ENCODE measurements at regions not wholly inside any gene's neighbourhood (a gene's known extent, or its start where the extent isn't known, plus 50 kb on each side); places are given as distances from the start of the nearest gene placed in this dataset.
A peak's percentile ranks its signal among the peaks of the same experiment; 100 is the strongest.

GRCh38 chr4:77375866-77376607 is 219.0 kb downstream of the CCNG2 start:
- DNase-seq, result no peak

GRCh38 chr4:77376788-77377460 is 219.9 kb downstream of the CCNG2 start:
- DNase-seq, result no peak

DNA sequence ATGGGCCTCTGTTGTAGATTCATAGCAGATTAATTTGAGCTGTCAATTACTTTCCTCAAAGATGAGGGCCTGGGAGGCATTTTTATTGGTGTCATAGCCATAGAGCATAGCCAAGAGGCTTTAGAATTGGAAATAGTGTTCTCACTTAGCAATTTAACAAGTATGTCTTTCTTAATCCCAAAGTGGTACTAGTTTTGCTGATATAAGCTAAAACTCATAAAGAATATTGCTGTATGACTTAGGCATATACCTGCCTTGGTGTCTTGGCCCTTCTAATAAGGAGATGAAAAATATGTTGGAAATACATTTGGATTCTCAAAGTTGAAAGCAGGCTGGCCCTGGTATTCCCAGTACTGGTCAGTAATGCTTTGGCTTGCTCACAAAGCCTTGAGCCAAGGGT is 221.5 kb upstream of the CXCL13 start:
- no peak for DNase-seq

DNA sequence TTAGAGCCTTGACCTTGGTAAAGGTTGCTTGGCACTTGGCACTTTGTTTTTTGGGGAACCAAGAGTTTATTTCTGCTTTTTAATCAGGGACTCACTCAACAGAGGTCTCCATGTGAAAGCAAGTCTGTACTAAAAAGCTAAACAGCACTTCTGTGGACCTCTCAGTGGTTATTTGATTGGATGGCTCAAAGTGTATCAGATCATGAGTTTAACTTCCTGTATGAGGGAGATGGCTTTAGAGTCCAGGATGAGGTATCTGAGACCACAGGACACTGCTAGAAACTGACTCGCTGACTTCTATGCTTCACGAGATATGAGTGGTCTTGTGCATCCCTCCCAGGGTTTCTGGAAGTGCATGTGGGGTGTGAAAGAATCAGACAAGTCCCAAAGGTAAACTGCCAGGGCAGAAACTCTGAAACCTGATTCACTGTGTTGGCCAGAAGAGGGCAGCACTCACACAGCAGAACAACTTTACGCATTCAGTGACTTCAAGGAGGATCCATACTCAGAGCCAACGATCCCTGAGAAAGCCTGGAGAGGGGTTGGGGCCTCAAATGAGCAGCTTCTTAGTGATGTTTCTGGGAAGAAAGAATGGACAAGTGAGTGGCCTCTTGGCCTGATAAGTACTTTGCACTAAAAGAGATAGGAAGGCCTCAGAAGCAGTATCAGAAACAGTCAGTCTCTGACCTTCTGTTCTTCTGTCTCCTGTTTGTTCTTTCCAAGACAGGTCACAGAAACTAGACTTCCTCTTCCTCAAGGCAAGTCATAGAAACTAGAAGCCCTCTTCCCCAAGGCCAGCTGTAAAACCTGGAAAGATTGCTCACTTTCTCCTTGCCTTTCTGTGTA is 220.3 kb upstream of the CXCL13 start:
- DNase-seq, result peak; percentile 18

GRCh38 chr4:77393996-77394395 is 211.6 kb upstream of the CXCL13 start:
- DNase-seq, result no peak

- DNase-seq, result no peak
Measured at GRCh38 chr4:77395481-77395880, 210.1 kb upstream of the CXCL13 start.

DNA sequence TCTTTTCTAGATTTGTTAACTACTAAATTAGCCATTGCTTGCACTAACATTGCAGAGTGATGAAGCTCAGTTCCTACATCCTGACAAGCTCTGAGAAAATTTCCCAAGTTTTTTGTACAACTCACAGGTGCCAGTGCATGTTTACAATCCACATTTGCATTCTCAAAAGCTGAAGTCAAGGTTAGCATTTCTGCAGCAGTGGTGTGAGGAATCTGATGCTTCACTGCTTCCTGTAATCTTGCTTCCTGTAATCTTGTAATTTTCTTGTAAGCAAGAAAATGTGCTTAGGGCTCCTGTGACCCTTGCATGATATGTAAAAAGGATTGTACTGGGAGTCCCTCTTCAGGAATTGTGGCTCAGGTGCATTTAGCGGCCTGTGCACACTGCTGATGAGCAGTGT is 207.4 kb upstream of the CXCL13 start:
- DNase-seq, result no peak

GRCh38 chr4:77399831-77400230 is 205.8 kb upstream of the CXCL13 start:
- no peak for DNase-seq

GRCh38 chr4:77413766-77414165 is 191.9 kb upstream of the CXCL13 start:
- no peak for DNase-seq

GRCh38 chr4:77415689-77416088 is 189.9 kb upstream of the CXCL13 start:
- DNase-seq, result no peak

DNA sequence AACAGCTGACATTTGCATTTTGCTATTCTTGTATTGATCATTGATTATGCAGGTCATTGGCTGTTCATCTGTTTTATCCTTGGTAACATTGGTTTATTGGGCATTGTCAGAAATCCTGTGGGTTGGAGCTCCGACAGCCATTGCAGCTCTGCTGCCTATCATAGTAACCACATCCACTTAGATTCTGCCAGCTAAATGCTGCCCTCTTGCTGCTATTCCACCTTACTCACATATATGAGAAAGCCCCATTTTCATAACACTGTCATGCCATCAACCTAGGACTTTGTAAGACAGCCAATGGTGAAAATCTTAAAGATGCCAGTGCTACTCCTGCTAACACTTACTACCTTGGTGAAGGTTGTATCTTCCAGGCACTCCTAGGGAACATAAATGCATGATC is 187.3 kb upstream of the CXCL13 start:
- no peak for DNase-seq

DNA sequence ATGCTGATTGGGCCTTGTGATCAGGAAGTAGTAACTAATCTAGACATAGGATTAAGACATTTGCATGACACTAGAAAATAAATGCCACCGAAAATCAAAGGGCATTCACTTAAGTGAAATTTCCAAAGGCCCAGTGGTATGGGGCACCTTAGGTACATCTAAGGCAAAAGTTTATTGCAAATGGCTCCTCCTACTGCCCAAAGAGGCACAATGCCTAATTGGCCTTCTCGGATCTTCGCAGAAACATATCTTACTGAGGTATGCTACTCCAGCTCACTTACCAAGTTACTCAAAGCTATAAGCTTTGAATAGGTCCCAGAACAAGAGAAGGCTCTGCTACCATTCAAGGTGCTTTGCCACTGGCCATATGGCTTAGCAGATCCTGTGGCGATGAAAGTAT is 174.8 kb upstream of the CXCL13 start:
- no peak for DNase-seq

- no peak for DNase-seq
Measured at GRCh38 chr4:77431546-77431945, 174.1 kb upstream of the CXCL13 start.

- DNase-seq, result no peak
Measured at GRCh38 chr4:77432717-77433417, 172.8 kb upstream of the CXCL13 start.

GRCh38 chr4:77433418-77433733 is 172.2 kb upstream of the CXCL13 start:
- peak; percentile 30 for DNase-seq

DNA sequence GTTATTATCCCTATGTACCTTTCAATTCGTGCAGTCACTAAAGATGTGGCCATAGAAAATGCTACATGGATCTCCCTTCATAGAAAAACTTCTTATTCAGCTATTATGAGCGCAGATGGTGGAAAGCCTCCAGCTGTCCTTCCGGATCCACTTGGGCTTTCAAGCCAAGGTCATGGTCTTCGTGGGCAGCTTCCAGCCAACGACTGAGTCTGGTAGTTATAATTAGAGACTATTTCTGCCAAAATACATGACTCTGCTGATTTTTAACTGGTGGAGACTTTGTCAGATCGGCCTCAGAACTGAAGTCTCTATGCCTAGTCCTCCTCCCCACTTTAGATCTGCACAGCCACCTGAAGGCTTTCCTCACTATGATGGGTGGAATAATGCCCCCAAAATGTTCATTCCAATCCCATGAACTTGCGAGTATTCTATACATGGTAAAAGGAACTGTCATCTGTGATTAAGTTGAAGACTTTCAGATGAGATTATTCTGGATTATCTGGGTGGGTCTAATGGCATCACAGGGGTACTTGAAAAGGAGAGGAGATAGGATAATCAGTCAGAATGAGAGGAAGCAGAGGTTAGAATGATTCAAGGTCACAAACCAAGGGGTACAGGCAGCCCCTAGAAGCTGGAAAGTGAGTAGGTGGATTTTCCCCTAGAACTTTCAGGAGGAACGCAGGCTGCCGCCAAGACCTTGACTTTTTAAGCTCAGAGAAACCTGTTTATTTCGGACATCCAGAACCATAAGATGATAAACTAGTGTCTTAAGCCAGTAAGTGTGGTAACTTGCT is 171.1 kb upstream of the CXCL13 start:
- no peak for DNase-seq

GRCh38 chr4:77437079-77437478 is 168.5 kb upstream of the CXCL13 start:
- DNase-seq, result no peak

DNA sequence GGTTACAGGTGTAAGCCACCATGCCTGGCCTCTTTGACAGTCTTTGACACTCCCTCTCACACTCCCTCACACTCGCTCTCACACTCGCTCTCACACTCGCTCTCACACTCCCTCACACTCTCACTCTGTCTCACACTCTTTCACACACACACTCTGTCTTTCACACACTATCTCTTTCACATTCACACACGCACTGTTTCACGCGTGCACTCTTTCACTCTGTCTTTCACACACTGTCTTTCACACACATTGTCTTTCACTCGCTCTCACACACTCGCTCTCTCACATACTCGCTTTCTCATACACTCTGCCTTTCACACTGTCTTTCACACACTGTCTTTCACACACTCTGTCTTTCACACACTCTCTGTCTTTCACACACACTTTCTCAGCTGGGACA is 167.1 kb upstream of the CXCL13 start:
- DNase-seq, result no peak

GRCh38 chr4:77443941-77444340 is 161.7 kb upstream of the CXCL13 start:
- no peak for DNase-seq

DNA sequence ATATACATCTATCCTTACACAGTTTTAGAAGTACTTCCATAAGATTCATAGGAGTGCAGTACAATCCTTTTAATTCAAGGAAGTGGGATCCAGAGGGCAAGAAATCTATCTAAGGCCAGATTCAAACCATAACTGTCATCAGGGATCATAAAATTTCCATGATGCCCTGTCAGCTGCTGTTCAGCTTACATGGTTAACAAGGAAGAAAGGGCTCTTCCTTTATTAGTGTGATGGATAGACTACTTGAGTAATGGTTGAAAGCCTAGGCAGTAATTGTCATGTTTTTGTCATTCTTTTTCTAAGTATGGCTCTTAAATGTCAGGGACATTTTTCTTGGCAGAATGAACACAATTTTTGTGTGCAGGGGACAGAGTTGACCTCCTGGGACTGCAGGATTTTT is 159.8 kb upstream of the CXCL13 start:
- DNase-seq, result no peak

GRCh38 chr4:77446601-77447000 is 159.0 kb upstream of the CXCL13 start:
- no peak for DNase-seq

GRCh38 chr4:77449171-77449570 is 156.4 kb upstream of the CXCL13 start:
- DNase-seq, result no peak

DNA sequence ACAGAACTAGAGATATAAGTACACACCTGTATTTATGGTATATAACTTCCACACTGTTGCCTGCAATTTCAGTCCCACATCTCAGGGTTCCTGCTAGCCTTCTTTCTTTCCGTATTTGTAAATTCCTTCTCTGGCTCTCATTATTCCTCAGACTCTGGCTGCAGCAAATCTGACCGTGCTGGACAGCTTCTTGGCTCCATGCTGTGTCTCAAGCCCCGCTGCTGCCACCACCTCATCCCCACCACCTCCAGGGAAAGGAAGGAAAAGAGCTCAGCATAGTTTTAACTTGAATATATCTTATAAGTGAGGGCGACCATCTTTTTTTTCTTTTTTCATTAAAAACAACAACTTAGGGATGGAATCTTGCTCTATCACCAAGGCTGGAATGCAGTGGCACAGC is 155.6 kb upstream of the CXCL13 start:
- DNase-seq, result no peak

Data from NCI-H2171 treated with DMSO at 0.1 percent for 48 hours (cell line).